DND-41 (cell line): ENCODE measurements at regions not wholly inside any gene's neighbourhood (a gene's known extent, or its start where the extent isn't known, plus 50 kb on each side); places are given as distances from the start of the nearest gene placed in this dataset.

Source experiments
- CTCF ChIP-seq: IDR thresholded peaks from 2 replicates; pipeline ENCODE4 v1.5.1; 2012; ENCODE audit warnings: borderline replicate concordance, low read length, moderate library complexity, mild to moderate bottlenecking; ENCODE audit not compliant: poor library complexity, severe bottlenecking; ENCODE audit errors: extremely low read depth
- EZH2 ChIP-seq: IDR thresholded peaks from 3 replicates; pipeline ENCODE4 v1.6.1; 2012; ENCODE audit warnings: borderline replicate concordance, low read depth, mild to moderate bottlenecking, moderate library complexity, low read length, inconsistent platforms; ENCODE audit not compliant: severe bottlenecking

- TF ChIP-seq CTCF = no peak
- no peak for TF ChIP-seq EZH2
Measured at GRCh38 chr2:33900610-33901009, 301.5 kb upstream of the FAM98A start.
